HuH-7.5 (cell line): ENCODE measurements at regions not wholly inside any gene's neighbourhood (a gene's known extent, or its start where the extent isn't known, plus 50 kb on each side); places are given as distances from the start of the nearest gene placed in this dataset.
"Not testable (repeated sequence)": the region's sequence is repeated elsewhere in the genome, so short reads cannot be mapped to it uniquely, and the experiment has no call there.

Source experiments
- DNase-seq: peaks from one replicate; pipeline ENCODE4 v3.0.0; 2011; ENCODE audit warnings: low spot score

DNA sequence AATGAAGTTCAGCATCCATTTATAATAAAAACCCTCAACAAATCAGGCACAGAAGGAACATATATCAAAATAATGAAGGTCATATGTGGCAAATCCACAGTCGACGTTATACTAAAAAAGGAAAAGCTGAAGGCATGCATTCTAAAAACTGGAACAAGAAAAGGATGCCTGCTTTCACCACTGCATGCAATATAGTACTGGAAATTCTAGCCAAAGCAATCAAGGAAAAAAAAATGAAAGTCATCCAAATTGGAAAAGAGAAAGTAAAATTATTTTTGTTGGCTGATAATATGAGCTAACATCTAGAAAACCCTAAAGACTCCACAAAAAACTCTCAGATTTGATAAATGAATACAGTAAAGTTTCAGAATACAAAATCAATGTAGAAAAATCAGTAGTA is 1123.2 kb downstream of the TBL1XR1 start:
- DNase-seq: no peak

DNA sequence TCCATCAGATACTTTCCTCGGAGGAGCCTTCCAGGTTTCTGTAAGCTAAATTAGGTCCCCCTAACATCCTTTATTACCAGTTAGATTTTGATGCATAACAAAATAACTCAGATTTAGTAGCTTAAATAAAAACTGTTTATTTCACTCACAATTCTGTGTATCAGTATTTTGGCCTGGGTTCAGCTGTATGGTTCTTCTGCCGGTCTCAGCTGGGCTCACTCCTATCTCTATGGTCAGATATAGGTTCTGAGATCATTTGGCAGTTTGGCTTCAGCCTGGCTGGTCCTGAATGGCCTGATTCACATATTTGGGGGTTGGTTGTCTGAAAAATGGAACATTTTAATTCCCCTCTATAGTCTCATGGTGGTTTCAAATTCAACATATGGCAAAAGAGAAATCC is 1125.3 kb downstream of the TBL1XR1 start:
- DNase-seq: no peak

DNA sequence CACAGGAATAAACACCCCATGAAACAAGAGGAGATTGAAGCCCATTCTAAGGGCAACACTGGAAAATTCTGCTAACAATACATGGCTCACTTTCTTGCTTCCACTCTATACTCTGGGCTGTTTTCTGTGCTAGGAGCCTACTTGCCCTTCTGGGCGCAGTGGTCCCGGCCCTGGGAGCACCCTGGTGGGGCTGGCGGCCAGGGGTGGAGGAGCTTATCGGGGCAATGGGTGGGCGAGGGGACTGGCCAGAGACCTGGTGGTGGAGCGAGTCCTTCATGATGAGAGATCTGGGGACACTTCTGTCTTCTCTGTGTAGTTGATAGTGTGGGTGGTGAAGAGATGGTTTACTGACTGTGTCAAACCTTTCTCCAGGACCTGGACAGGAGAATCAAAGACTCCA is 1128.5 kb downstream of the TBL1XR1 start:
- no peak for DNase-seq

DNA sequence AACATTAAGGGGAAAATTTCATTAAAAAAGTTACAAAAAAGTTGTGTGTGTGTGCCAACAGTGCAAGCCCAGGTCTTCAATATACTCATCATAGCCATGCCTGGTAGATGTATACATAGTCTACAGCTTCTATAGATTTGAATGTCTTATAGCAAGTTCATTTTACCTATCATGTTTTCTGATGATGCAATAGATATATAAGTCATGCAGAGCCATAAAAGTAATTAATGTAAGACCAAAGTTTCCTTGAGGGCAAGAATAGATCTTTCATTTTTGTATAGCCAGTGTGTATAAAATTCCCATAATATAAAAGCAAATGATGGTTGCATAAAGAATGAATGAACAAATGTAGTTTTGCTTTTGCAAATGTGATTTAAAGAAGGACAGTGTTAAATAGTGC is 1138.4 kb downstream of the TBL1XR1 start:
- no peak for DNase-seq

DNA sequence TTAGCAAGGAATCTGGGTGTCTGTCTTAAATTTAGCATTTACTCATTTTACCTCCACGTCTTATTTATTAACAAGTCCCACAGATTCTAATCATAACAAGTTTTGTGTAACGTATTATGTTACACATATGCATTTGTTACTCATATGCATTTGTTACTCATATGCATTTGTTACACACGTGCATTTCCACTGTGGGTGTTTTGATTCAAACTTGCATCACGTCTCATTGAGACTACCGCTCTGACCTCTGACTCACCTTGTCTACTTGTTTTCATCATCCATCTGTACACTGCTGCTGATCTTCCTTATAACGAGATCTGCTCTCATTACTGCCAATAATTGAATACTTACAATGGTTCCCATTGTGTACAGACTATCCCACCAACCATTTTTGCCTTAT is 1141.4 kb downstream of the TBL1XR1 start:
- DNase-seq: no peak

DNA sequence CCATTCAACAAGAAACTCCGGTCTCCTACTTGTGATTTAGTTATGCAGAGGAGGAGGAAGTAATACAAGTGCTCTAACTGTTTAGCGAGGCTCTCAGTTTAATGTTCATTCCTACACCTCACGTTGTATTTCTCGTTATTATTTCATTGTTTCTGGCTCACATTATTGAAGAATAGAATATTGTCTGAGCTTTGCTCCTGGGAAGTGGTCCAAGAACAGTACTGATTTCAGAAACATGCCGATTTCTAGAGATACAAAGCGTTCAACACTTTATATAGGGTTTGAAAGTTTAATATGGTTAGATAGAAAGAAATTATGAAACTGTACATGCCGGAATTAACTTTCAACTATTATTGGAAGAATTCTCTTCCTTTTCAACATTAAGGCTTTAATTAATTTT is 1145.5 kb downstream of the TBL1XR1 start:
- no peak for DNase-seq

DNA sequence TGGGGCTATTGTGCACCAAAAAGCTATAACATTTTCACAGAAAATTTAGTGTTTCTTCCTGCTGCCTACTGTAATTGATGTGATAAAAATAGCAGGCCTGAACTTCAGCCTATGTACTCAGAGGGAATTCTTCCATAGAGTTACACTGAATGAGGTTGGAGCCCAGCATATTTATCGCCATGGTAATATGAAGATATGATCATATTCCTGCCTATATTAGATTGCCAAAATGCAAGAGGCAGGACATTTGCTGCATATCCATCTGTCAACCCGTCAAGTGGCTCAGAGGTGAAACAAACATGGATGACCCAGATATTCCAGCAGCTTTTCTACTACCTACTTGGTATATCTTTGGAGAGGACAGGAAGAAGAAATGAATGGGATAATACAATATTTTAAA is 1150.6 kb downstream of the TBL1XR1 start:
- DNase-seq: no peak

DNA sequence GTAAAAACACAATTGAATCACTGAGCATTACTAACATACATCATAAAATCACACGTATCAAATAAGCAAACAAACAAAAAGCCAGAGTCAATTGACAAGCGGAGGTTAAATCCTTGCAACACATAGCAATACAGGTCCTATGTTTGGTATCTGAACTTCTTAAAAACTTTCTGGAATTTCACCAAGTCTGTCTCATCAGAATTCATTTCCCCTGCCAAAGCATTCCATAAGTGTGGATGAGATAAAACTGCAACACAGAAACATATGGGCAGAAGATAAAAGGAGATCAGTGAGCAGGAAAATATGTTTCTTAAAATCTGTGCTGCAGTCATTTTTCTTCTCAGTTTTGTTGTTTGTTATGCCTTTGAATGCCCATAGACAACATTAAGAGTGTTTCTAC is 1155.5 kb downstream of the TBL1XR1 start:
- DNase-seq: no peak

DNA sequence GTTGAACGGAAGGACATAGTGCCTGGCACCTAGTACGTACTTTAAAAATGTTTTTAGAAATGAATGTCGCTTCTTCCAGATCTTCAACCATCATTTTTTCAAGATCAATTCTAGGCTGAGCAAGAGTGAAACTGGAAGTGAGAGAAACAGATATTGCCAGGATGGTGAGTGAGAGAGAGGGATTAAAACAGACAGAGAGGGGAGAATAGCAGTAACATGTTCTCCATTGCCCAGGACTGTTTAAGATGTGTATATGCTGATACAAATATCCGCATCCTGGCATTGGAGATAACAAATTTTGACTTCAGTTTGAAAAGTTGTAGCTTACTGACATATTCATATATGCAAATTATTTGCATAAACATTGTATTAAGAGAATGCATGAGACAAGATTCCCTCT is 1156.1 kb downstream of the TBL1XR1 start:
- no peak for DNase-seq

DNA sequence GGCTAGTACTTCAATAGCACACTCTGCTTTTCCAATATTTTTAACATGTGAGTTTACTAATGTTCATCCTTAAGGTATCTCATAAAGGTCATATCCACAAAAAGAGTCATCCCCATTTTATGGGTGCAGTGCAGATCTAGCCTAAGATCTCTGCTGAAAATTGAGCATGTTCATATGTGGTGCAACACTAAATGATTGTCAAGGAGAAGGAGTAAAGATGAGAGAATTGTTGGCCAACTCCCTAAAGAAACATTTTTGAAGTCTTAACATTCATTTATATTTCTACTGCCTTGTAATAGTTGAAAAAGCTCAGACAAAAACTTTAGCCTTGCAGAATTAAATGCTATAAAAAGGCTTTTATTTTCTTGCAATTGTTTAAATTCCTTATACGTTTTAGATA is 1159.6 kb downstream of the TBL1XR1 start:
- DNase-seq: no peak

DNA sequence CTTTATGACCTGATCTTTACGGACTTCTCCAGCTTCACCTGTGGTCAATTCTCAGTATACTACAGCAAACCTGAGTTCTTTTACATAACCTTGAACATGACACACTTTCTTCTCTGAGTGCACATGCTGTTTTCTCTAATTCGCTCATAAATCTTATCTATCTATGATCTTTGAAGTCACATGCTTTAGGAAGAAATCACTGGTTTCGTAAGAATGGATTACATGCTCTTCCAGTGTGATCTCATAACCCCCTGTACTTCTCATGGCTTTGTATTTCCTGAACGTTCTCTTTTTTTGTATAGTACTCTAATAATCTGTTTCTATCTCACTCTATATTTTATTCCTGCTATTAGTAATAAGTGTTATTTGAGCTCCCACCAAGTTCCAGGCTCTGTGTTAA is 1165.2 kb downstream of the TBL1XR1 start:
- DNase-seq: no peak

DNA sequence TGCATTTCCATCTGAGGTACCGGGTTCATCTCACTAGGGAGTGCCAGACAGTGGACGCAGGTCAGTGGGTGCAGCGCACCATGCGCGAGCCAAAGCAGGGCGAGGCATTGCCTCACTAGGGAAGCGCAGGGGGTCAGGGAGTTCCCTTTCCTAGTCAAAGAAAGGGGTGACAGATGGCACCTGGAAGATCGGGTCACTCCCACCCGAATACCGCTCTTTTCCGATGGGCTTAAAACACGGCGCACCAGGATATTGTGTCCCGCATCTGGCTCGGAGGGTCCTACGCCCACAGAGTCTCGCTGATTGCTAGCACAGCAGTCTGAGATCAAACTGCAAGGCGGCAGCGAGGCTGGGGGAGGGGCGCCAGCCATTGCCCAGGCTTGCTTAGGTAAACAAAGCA is 1157.1 kb downstream of the NAALADL2 start:
- not testable (repeated sequence) for DNase-seq

DNA sequence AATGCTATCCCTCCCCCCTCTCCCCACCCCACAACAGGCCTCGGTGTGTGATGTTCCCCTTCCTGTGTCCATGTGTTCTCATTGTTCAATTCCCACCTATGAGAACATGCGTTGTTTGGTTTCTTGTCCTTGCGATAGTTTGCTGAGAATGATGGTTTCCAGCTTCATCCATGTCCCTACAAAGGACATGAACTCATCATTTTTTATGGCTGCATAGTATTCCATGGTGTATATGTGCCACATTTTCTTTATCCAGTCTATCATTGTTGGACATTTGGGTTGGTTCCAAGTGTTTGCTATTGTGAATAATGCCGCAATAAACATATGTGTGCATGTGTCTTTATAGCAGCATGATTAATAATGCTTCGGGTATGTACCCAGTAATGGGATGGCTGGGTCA is 1156.1 kb downstream of the NAALADL2 start:
- DNase-seq: not testable (repeated sequence)

DNA sequence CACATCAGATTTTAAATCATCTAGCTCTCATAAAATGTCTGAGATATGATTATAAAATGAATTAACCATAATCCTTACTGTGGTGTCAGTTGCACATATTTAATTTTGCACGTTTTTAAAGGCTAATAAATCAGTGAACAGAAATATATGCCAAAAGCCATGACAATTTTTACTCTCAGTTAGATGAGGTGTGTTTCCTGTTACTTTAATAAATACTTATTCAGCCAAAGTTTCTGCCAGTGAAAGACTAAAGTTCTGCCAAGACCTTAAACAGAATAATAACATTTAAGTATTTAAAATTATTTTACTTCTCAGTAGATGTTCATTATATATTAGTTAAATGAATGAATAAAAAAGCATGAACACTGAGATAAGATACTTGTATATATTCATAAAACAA is 1150.1 kb downstream of the NAALADL2 start:
- no peak for DNase-seq

DNA sequence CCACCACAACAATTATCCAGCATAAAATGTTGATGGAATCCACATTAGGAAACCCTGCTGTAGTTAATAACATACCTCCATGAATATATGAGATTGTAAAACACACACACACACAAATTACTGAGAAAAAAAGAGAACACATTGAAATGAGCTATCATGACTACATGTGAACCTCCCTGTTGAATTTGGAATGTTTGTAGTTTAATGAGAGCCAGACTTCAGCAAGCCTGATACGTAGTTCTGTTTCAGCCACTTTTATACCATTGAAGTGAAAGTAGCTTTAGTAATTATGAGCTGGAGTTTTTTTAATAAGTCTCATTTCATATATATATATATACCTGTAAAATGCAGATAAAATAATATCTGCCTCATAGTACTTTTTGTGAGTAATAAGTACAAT is 1146.4 kb downstream of the NAALADL2 start:
- DNase-seq: no peak

DNA sequence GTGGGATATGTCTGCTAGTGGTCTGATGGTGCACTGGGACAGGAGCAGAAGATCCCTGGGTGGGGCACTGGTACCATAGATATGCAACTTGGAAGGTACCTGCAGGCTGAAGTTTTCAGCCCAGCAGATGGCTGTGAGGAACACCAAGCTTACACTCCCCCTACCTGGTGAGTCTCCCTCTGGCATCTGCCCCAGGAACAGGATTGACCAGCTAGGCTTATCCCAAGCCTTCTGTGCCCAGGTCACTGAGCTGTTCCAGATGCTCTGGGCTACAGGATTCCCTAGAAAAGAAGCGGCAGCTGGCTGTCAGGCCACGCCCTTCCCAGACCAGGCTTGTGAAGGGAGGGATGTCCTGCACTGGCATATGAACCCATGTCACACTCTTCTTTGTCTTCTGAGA is 1130.0 kb downstream of the NAALADL2 start:
- no peak for DNase-seq

DNA sequence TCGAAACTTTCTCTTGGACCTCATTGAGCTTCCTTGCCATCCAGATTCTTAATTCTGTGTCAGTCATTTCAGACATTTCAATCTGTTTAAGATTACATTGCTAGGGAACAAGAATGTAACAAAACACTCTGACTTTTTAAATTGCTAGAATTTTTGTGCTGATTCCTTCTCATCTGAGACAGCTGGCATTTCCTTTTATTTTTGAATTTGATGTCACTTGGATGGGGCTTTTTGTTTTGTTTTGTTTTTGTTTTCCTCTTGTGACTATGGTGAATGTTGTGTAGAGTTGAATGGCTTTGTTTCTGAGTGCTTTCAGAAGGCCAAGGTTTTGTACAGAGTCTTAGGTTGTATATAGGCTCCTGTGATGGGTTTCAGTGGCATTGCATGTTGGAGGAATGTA is 1129.3 kb downstream of the NAALADL2 start:
- no peak for DNase-seq

DNA sequence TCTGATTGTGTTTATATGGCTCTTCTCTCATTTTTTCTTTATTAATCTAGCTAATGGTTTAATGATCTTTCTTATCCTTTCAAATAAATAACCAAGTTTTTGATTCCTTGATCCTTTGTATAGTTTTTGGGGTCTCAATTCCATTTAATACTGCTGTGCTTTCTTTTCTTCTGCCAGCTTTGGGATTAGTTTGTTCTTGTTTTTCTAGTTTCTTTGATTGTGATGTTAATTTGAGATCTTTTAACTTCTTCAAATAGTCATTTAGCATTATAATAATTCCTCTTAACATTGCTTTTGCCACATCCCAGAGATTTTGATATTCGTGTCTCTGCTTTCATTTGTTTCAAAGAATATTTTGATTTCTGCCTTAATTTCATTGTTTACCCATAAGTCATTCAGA is 1126.6 kb downstream of the NAALADL2 start:
- DNase-seq: no peak

DNA sequence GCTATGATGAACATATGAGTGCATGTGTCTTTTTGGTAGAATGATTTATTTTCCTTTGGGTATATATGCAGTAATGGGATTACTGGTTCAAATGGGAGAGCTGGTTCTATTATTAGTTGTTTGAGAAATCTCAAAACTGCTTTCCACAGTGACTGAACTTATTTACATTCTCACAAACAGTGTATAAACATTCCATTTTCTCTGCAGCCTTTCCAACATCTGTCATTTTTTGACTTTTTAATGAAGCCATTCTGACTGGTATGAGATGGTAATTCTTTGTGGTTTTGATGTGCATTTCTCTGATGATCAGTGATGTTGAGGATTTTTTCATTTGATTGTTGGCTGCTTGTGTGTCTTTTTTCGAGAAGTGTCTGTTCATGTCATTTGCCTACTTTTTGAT is 1124.2 kb downstream of the NAALADL2 start:
- DNase-seq: no peak

DNA sequence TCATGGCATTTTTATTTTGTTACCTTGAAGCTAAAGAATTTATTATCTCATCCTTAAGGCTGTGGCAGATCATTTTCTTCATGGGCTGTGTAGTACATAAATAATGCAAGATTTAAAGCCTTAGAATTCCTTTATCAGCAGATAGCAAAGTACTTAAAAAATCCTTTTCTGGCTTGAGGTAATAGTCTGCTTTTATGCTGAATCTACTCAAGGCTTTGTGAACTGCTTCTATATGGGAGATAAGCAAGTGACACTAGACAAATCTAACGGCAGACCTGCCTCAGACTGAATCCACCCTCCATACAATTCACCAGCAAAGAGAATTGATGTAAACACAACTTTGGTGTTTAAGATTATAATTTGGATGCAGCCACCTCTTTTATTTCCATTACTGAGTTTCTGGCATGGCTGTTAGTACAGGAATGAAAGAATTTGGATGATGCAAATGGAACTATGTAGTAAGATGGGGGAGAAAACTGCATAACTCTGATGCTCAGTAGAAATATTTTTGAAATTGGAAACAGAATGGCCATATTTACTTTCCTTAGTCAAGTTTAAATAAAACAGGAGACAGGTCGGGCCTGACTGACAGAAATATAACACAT is 1121.5 kb downstream of the NAALADL2 start:
- no peak for DNase-seq

DNA sequence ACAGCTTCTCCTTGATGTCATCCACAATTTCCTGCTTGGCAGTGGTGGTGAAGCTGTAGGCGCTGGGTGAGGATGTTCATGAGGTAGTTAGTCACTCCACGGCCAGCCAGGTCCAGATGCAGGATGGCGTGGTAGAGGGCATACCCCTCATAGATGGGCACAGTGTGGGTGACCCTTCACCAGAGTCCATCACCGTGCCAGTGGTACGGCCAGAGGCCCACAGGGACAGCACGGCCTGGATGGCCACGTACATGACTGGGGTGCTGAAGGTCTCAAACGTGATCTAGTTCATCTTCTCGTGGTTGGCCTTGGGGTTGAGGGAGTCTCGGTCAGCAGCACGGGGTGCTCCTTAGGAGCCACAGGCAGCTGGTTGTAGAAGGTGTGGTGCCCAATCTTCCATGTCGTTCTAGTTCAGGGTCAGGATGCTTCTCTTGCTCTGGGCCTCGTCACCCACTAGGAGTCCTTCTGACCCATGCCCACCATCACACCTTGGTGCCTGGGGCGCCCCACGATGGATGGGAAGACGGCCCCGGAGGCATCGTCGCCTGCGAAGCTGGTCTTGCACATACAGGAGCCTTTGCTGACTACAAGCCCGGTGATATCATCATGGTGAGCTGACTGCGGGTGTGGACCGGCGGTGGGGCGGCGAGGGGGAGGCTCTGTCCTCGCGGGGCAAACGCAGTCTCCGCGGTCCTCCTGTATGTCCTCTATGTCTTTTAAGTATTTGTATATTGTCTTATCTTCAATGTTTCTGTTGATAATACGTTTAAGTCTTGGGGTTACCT is 1119.0 kb downstream of the NAALADL2 start:
- DNase-seq: no peak

DNA sequence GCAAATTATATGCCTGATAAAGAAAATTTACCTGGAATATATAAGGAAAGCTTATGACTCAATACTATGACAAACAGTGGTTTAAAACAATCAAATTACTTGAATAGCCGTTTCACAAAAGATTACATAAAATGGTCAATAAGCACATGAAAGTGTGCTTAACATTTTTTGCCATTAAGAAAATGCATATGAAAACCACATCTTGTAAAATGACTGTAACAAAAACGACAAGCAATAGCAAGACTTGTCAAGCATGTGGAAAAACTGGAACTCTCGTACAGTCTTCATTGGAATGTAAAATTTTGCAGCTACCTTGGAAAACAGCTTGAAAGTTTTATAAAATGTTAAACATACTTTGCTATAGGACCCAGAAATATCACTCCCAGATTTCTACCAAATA is 1110.3 kb downstream of the NAALADL2 start:
- DNase-seq: no peak

DNA sequence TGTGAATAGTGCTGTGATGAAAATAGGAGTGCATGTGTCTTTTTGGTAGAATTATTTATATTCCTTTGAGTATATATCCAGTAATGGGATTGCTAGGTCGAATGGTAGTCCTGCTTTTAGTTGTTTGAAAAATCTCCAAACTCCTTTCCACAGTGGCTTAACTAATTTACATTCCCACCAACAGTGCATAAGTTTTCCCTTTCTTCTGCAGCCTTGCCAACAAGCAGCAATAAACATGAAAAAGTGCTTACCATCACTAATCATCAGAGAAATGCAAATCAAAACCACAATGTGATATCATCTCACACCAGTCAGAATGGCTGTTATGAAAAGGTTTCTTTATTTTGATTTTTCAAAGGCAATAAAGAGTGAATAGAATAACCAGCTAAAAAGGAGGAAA is 1105.9 kb downstream of the NAALADL2 start:
- no peak for DNase-seq

DNA sequence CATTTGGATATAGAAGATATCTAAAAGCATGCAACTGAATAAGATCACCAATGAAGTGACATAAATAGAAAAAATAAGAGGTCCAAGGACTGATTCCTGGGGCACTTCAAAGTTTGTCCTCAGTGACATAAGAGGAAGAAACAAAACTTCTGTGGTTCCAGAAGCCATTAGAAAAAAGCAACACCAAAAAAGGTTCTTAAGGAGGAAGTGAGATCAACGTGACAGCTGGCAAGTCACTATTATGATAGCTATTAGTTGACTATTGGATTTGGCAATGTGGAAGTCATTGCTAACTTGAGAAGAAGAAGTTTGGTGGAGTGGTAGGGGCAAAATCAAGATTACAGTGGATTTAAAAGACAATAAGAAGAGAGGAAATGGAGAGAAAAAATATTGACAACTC is 1098.3 kb downstream of the NAALADL2 start:
- no peak for DNase-seq
